Astrocyte (in vitro differentiated cells and primary cell): ENCODE measurements at regions not wholly inside any gene's neighbourhood (a gene's known extent, or its start where the extent isn't known, plus 50 kb on each side); places are given as distances from the start of the nearest gene placed in this dataset.
A peak's percentile ranks its signal among the peaks of the same experiment; 100 is the strongest.

ENCODE experiments used
- DNase-seq: peaks from one replicate; pipeline ENCODE4 v3.0.0-alpha.2; 2010; ENCODE audit warnings: low read depth
- FAIRE-seq: peaks from 2 replicates; lab custom pipeline; 2011; peaks lifted over from hg19 to GRCh38; lab: Jason Lieb, UNC
- H2AFZ ChIP-seq: 2 replicates; pipeline ENCODE4 v1.6.0; 2012; ENCODE audit warnings: low read depth, low read length, inconsistent platforms
- H3K27ac ChIP-seq: 2 replicates; pipeline ENCODE4 v1.5.1; 2011; ENCODE audit warnings: low read depth, low read length, inconsistent platforms
- H3K27me3 ChIP-seq: 2 replicates; pipeline ENCODE4 v1.6.0; 2011; ENCODE audit warnings: low read length, inconsistent platforms; ENCODE audit not compliant: insufficient read depth
- H3K36me3 ChIP-seq: 2 replicates; pipeline ENCODE4 v1.5.1; 2011; ENCODE audit warnings: low read length, inconsistent platforms; ENCODE audit not compliant: insufficient read depth
- H3K4me1 ChIP-seq: 2 replicates; pipeline ENCODE4 v1.5.1; 2011; ENCODE audit warnings: low read length, inconsistent platforms; ENCODE audit not compliant: insufficient read depth
- H3K4me2 ChIP-seq: 2 replicates; pipeline ENCODE4 v1.6.0; 2012; ENCODE audit warnings: low read length, inconsistent platforms
- H3K4me3 ChIP-seq: 2 replicates; pipeline ENCODE4 v1.5.1; 2011; ENCODE audit warnings: low read depth, mild to moderate bottlenecking, low read length, inconsistent platforms; ENCODE audit not compliant: insufficient read depth
- H3K79me2 ChIP-seq: 2 replicates; pipeline ENCODE4 v1.6.0; 2012; ENCODE audit warnings: mild to moderate bottlenecking, low read length, inconsistent platforms; ENCODE audit not compliant: insufficient read depth
- H3K9ac ChIP-seq: 2 replicates; pipeline ENCODE4 v1.6.0; 2012; ENCODE audit warnings: mild to moderate bottlenecking, low read length, inconsistent platforms
- H3K9me3 ChIP-seq: 2 replicates; pipeline ENCODE4 v1.5.1; 2012; ENCODE audit warnings: low read depth, mild to moderate bottlenecking, low read length, inconsistent platforms; ENCODE audit not compliant: insufficient read depth
- H4K20me1 ChIP-seq: 2 replicates; pipeline ENCODE4 v1.6.0; 2012; ENCODE audit warnings: low read length, inconsistent platforms; ENCODE audit not compliant: insufficient read depth
- H3K27ac Mint-ChIP-seq: one replicate; pipeline ENCODE4 v1.8.0; 2021; ENCODE audit warnings: mild to moderate bottlenecking, mixed read lengths; ENCODE audit not compliant: unreplicated experiment
- H3K27me3 Mint-ChIP-seq: one replicate; pipeline ENCODE4 v1.8.0; 2021; ENCODE audit warnings: low read depth, mixed read lengths; ENCODE audit not compliant: unreplicated experiment
- H3K36me3 Mint-ChIP-seq: one replicate; pipeline ENCODE4 v1.8.0; 2021; ENCODE audit warnings: low read depth, mixed read lengths; ENCODE audit not compliant: unreplicated experiment
- H3K4me1 Mint-ChIP-seq: one replicate; pipeline ENCODE4 v1.8.0; 2021; ENCODE audit warnings: low read depth, mixed read lengths; ENCODE audit not compliant: unreplicated experiment
- H3K4me3 Mint-ChIP-seq: one replicate; pipeline ENCODE4 v1.8.0; 2021; ENCODE audit warnings: mild to moderate bottlenecking, moderate library complexity, mixed read lengths; ENCODE audit not compliant: unreplicated experiment
- H3K9me3 Mint-ChIP-seq: one replicate; pipeline ENCODE4 v1.8.0; 2021; ENCODE audit warnings: mild to moderate bottlenecking, mixed read lengths; ENCODE audit not compliant: unreplicated experiment
- EZH2 ChIP-seq: IDR thresholded peaks from 2 replicates; pipeline ENCODE4 v1.6.1; 2012; ENCODE audit warnings: mild to moderate bottlenecking, low read length, inconsistent platforms; ENCODE audit not compliant: insufficient read depth
- TF ChIP-seq, protein P1 (sequence below): IDR thresholded peaks from 2 replicates; pipeline ENCODE4 v1.5.1; 2011; ENCODE audit warnings: low read depth, mild to moderate bottlenecking, inconsistent platforms, low read length, moderate library complexity; ENCODE audit not compliant: insufficient read depth

DNA sequence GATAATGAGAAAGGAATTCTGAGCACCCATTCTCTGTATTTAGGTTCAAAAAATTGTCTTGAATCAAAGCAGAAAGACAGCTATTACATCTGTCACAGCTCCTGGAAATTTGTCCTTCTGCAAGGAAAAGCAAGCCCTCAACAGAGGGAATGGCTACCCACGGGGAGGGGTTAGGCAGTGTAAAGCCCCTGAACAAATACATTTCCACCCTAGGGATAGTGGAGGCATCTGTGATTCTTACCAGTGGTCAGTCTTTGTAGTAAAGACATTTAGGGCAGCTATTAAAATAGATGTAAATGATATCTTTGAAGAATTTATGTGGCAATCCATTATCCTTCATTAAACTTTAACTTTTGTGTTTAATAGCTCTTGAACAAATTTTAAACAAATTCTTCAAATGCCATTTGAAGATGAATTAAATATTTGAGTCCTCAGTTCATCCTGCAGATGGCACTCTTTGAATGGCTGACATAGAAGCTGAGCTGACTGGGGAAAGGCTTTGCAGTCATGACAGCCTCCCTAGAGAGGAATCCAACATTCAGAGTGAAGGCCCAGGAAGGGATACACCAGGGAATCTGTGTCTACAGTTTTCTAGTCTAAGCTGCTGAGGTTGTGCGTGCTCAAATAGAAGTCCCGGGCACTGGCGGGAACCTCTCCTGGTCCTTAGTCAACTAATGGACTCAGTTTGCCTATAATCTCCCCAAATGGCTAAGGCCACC is 359.7 kb upstream of the ROPN1 start:
- H3K36me3 Mint-ChIP-seq = peaks cover 7% of the 10 kb centered on the region
- no peak overlapping the region for H3K4me2 ChIP-seq
- no peaks in the 10 kb centered on the region for H3K9me3 ChIP-seq
- H3K27me3 ChIP-seq = no peaks in the 10 kb centered on the region
- no peaks in the 10 kb centered on the region for H3K9me3 Mint-ChIP-seq
- no peak overlapping the region for H2AFZ ChIP-seq
- H4K20me1 ChIP-seq = no peaks in the 10 kb centered on the region
- peak overlapping the region; percentile 67 for H3K27ac Mint-ChIP-seq
- peak; percentile 84 for FAIRE-seq
- peak; percentile 58 for DNase-seq
- H3K4me3 Mint-ChIP-seq = no peak overlapping the region
- no peak overlapping the region for H3K27ac ChIP-seq
- no peaks in the 10 kb centered on the region for H3K36me3 ChIP-seq
- H3K79me2 ChIP-seq = no peaks in the 10 kb centered on the region
- no peaks in the 10 kb centered on the region for H3K4me1 ChIP-seq
- H3K9ac ChIP-seq = no peak overlapping the region
- no peak for TF ChIP-seq EZH2
- TF ChIP-seq, protein P1, sequence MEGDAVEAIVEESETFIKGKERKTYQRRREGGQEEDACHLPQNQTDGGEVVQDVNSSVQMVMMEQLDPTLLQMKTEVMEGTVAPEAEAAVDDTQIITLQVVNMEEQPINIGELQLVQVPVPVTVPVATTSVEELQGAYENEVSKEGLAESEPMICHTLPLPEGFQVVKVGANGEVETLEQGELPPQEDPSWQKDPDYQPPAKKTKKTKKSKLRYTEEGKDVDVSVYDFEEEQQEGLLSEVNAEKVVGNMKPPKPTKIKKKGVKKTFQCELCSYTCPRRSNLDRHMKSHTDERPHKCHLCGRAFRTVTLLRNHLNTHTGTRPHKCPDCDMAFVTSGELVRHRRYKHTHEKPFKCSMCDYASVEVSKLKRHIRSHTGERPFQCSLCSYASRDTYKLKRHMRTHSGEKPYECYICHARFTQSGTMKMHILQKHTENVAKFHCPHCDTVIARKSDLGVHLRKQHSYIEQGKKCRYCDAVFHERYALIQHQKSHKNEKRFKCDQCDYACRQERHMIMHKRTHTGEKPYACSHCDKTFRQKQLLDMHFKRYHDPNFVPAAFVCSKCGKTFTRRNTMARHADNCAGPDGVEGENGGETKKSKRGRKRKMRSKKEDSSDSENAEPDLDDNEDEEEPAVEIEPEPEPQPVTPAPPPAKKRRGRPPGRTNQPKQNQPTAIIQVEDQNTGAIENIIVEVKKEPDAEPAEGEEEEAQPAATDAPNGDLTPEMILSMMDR = peak; percentile 65
- peaks cover 1% of the 10 kb centered on the region for H3K4me1 Mint-ChIP-seq
- peaks cover 6% of the 10 kb centered on the region for H3K27me3 Mint-ChIP-seq
- H3K4me3 ChIP-seq = no peak overlapping the region

DNA sequence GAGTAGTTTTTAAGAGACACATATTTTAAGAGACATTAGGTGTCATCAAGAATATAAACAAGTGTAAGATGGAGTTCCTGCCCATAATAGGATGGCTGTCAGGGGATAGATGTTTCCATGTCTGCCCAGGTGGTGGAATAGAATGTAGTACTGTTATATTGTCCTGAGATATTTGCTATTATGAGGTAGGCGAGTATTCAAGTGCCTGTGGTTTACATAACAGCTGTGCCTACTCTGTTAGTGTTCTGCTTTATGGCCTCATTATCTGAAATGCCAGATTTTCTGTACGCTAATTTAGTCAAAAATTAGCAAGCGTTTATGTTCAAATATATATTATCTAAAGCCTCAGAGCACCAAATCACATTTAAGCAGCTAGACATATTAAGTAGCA is 360.2 kb upstream of the ROPN1 start:
- Histone ChIP-seq H4K20me1 (no peaks in the 10 kb centered on the region), H3K27ac (no peak overlapping the region), H3K36me3 (no peaks in the 10 kb centered on the region), H3K27me3 (no peaks in the 10 kb centered on the region), H3K4me3 (no peak overlapping the region), H3K9me3 (no peaks in the 10 kb centered on the region), H3K9ac (no peak overlapping the region), H3K79me2 (no peaks in the 10 kb centered on the region), H3K4me2 (no peak overlapping the region), H2AFZ (no peak overlapping the region), H3K4me1 (no peaks in the 10 kb centered on the region)
- no peak overlapping the region for H3K4me3 Mint-ChIP-seq
- TF ChIP-seq EZH2 = no peak
- TF ChIP-seq, protein P1 = no peak
- DNase-seq (no peak), FAIRE-seq (no peak)
- peaks cover 7% of the 10 kb centered on the region for H3K27me3 Mint-ChIP-seq
- H3K27ac Mint-ChIP-seq = peak overlapping the region; percentile 67
- H3K4me1 Mint-ChIP-seq = peaks cover 1% of the 10 kb centered on the region
- peaks cover 11% of the 10 kb centered on the region for H3K36me3 Mint-ChIP-seq
- no peaks in the 10 kb centered on the region for H3K9me3 Mint-ChIP-seq

DNA sequence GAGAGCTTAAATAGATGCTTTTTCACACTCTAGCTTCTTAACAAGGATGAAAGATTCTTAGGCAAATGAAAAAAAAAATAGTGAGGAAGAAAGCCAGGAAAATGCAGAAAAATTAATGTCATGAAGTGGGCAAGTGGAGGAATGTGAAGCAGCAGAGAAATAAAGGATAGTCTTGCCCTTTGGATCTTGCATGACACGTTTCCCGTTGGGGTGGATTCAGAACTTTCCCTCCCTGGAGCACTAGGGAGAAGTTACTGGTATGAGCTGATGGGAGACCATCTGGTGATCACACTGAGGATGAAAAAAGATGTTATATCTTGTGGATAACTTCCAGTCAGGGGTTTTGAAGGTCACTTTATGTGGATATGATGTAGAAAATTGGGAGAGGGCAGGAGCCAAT is 361.8 kb upstream of the ROPN1 start:
- FAIRE-seq = no peak
- Histone ChIP-seq H3K27ac (no peak overlapping the region), H3K79me2 (no peaks in the 10 kb centered on the region)

More for the DNA sequence above, 361.8 kb upstream of the ROPN1 start:
- Histone ChIP-seq H3K27me3 (no peaks in the 10 kb centered on the region), H3K36me3 (no peaks in the 10 kb centered on the region), H3K9me3 (no peaks in the 10 kb centered on the region), H2AFZ (no peak overlapping the region), H3K9ac (no peak overlapping the region), H3K4me3 (no peak overlapping the region), H3K4me2 (no peak overlapping the region), H3K4me1 (no peaks in the 10 kb centered on the region), H4K20me1 (no peaks in the 10 kb centered on the region)
- Mint-ChIP-seq H3K27ac (no peak overlapping the region), H3K27me3 (peaks cover 7% of the 10 kb centered on the region), H3K4me1 (peaks cover 1% of the 10 kb centered on the region), H3K4me3 (no peak overlapping the region), H3K9me3 (no peaks in the 10 kb centered on the region), H3K36me3 (peaks cover 11% of the 10 kb centered on the region)
- DNase-seq = no peak
- TF ChIP-seq, protein P1 = no peak
- no peak for TF ChIP-seq EZH2
